K562 (cell line): ENCODE measurements at regions not wholly inside any gene's neighbourhood (a gene's known extent, or its start where the extent isn't known, plus 50 kb on each side); places are given as distances from the start of the nearest gene placed in this dataset.

ENCODE experiments used
- ATAC-seq: fragments of 200-7000 bp; cut with Tn5 transposase; 3 replicates; pipeline ENCODE4 v1.9.1; 2020; ENCODE audit warnings: moderate library complexity
- BruUV-seq: library from RNA; stranded (reverse); fragments of 400-500 nt; replicated peaks from 2 replicates; lab custom pipeline; 2021; lab: Mats Ljungman, UMichigan
- CTCF ChIA-PET: fragments of 300-600 bp; formaldehyde crosslinking; extraction: SDS; loops from one replicate; lab custom pipeline; 2021; ENCODE audit warnings: low intra/inter-chr PET ratio; lab: Yijun Ruan, JAX
- POLR2A ChIA-PET: fragments of 300-600, 350-650 bp; sonication (Branson Sonifier 250); formaldehyde crosslinking; extraction: SDS; loops from one replicate; lab custom pipeline; 2021; ENCODE audit warnings: antibody characterized with exemption, inconsistent platforms; lab: Yijun Ruan, JAX
- DNase-seq, 4 experiments: peaks; one replicate each; pipeline versions ENCODE4 v3.0.0 to v3.0.0-alpha.2; 2011 to 2018; ENCODE audit warnings: low spot score in 3 of 4, mixed read lengths in 3 of 4; ENCODE audit errors: extremely low read depth in 1 of 4
- FAIRE-seq: peaks from 2 replicates; lab custom pipeline; 2011; peaks lifted over from hg19 to GRCh38; lab: Jason Lieb, UNC
- H2AFZ ChIP-seq: 2 replicates; pipeline ENCODE4 v1.6.0; 2011; ENCODE audit warnings: low read depth, low read length, control low read depth, inconsistent platforms
- H3K27ac ChIP-seq: fragments of 200-600 bp; 3 replicates; pipeline ENCODE4 v1.8.0; 2011; ENCODE audit warnings: low read depth, mild to moderate bottlenecking, control low read depth, inconsistent platforms, low read length, moderate library complexity, mixed read lengths; ENCODE audit errors: extremely low read depth
- H3K27me3 ChIP-seq, 2 experiments: fragments of 300-600 bp in 1 of 2; 2 replicates in 1 of 2; 3 replicates in 1 of 2; pipeline versions ENCODE4 v1.6.0 to v1.8.0; 2011; ENCODE audit warnings: inconsistent platforms in 2 of 2, low read length in 2 of 2, mild to moderate bottlenecking in 1 of 2, mixed read lengths in 1 of 2, moderate library complexity in 1 of 2; ENCODE audit not compliant: control insufficient read depth in 2 of 2, insufficient read depth in 2 of 2
- H3K36me3 ChIP-seq: fragments of 300-600 bp; 3 replicates; pipeline ENCODE4 v1.8.0; 2011; ENCODE audit warnings: mild to moderate bottlenecking, low read length, inconsistent platforms; ENCODE audit not compliant: control insufficient read depth, insufficient read depth
- H3K4me1 ChIP-seq, 2 experiments: fragments of 200-600 bp in 1 of 2; replicated peaks in 1 of 2; 2 replicates in 1 of 2; 3 replicates in 1 of 2; pipeline versions ENCODE4 v1.5.1 to v1.8.0; 2011; ENCODE audit warnings: inconsistent platforms in 2 of 2, low read length in 2 of 2, mild to moderate bottlenecking in 1 of 2, mixed read lengths in 1 of 2, moderate library complexity in 1 of 2; ENCODE audit not compliant: control insufficient read depth in 2 of 2, insufficient read depth in 2 of 2
- H3K4me2 ChIP-seq: 2 replicates; pipeline ENCODE4 v1.6.1; 2011; ENCODE audit warnings: low read length, control low read depth, inconsistent platforms, mixed read lengths; ENCODE audit not compliant: insufficient read depth
- H3K4me3 ChIP-seq: fragments of 200-600 bp; sonication (generic), shearing (Covaris generic); 2 replicates; pipeline ENCODE4 v1.5.1; 2016; ENCODE audit warnings: control low read depth, inconsistent platforms
- H3K79me2 ChIP-seq: fragments of 200-600 bp; 3 replicates; pipeline ENCODE4 v1.8.0; 2011; ENCODE audit warnings: low read length, inconsistent platforms; ENCODE audit not compliant: control insufficient read depth, insufficient read depth
- H3K9ac ChIP-seq, 2 experiments: 2 replicates each; pipeline versions ENCODE4 v1.6.0 to v1.6.1; 2011; ENCODE audit warnings: low read depth in 2 of 2, low read length in 2 of 2, control low read depth in 1 of 2, inconsistent platforms in 1 of 2, mild to moderate bottlenecking in 1 of 2, mixed read lengths in 1 of 2; ENCODE audit not compliant: insufficient read depth in 1 of 2
- H3K9me1 ChIP-seq: one replicate; pipeline ENCODE4 v1.6.0; 2011; ENCODE audit warnings: inconsistent platforms, mild to moderate bottlenecking, low read length, moderate library complexity; ENCODE audit not compliant: control insufficient read depth, insufficient read depth
- H3K9me3 ChIP-seq: replicated peaks from 2 replicates; pipeline ENCODE4 v1.5.1; 2011; ENCODE audit warnings: low read depth, low read length, inconsistent platforms; ENCODE audit not compliant: control insufficient read depth, insufficient read depth
- H4K20me1 ChIP-seq: replicated peaks from 2 replicates; pipeline ENCODE4 v1.6.1; 2011; ENCODE audit warnings: low read length, inconsistent platforms, mixed read lengths; ENCODE audit not compliant: control insufficient read depth, insufficient read depth
- CAMTA2 ChIP-seq: fragments of 250-450 bp; sonication (Bioruptor Pico); conservative IDR thresholded peaks from 2 replicates; pipeline ENCODE4 v1.5.1; 2022
- CBFA2T2 ChIP-seq: fragments of 450-650 bp; conservative IDR thresholded peaks from 2 replicates; pipeline ENCODE4 v1.6.1; 2017; ENCODE audit warnings: mild to moderate bottlenecking
- CC2D1A ChIP-seq: fragments of 450-650 bp; IDR thresholded peaks from 2 replicates; pipeline ENCODE4 v1.6.1; 2017; ENCODE audit warnings: mild to moderate bottlenecking
- CHD2 ChIP-seq: IDR thresholded peaks from 2 replicates; pipeline ENCODE4 v1.6.1; 2011; ENCODE audit warnings: low read depth, low read length
- FOXK2 ChIP-seq, 2 experiments: fragments of 450-650 bp; IDR thresholded peaks in 1 of 2; conservative IDR thresholded peaks in 1 of 2; 2 replicates each; pipeline ENCODE4 v1.6.1; 2016; ENCODE audit warnings: low read depth in 2 of 2, mild to moderate bottlenecking in 1 of 2
- GABPA ChIP-seq: fragments of 200-800 bp; sonication (Bioruptor generic); conservative IDR thresholded peaks from 2 replicates; pipeline ENCODE4 v1.6.1; 2016; ENCODE audit warnings: low read depth, missing genetic modification characterization, missing compliant biosample characterization
- ILK ChIP-seq: fragments of 450-650 bp; IDR thresholded peaks from 2 replicates; pipeline ENCODE4 v1.6.1; 2016; ENCODE audit warnings: missing genetic modification characterization, low read depth, mild to moderate bottlenecking, missing compliant biosample characterization, moderate library complexity, borderline replicate concordance
- KDM4B ChIP-seq, 2 experiments: fragments of 450-650 bp in 1 of 2; sonication (generic) in 1 of 2; IDR thresholded peaks; 2 replicates each; pipeline ENCODE4 v1.6.1; 2016 to 2017; ENCODE audit warnings: borderline replicate concordance in 2 of 2, antibody characterized with exemption in 1 of 2, low read depth in 1 of 2, mild to moderate bottlenecking in 1 of 2
- PRPF4 ChIP-seq: fragments of 200-400 bp; formaldehyde crosslinking; IDR thresholded peaks from one replicate; pipeline ENCODE4 v1.6.1; 2017; ENCODE audit warnings: low read length, low read depth, mild to moderate bottlenecking; ENCODE audit not compliant: insufficient read depth, poor library complexity, severe bottlenecking
- RNF2 ChIP-seq: sonication (generic); IDR thresholded peaks from 2 replicates; pipeline ENCODE4 v1.6.1; 2016
- SRSF3 ChIP-seq: fragments of 200-400 bp; formaldehyde crosslinking; IDR thresholded peaks from 2 replicates; pipeline ENCODE4 v1.6.1; 2016; ENCODE audit warnings: mild to moderate bottlenecking, low read length, moderate library complexity; ENCODE audit not compliant: insufficient read depth
- TFAM ChIP-seq: fragments of 250-450 bp; sonication (Bioruptor Pico); conservative IDR thresholded peaks from 2 replicates; pipeline ENCODE4 v1.5.0; 2021; ENCODE audit warnings: mild to moderate bottlenecking, moderate library complexity
- ZNF134 ChIP-seq: fragments of 250-450 bp; sonication (Bioruptor Pico); conservative IDR thresholded peaks from 2 replicates; pipeline ENCODE4 v1.4.0; 2020
- ZNF644 ChIP-seq: fragments of 200-800 bp; sonication (Bioruptor generic); IDR thresholded peaks from 2 replicates; pipeline ENCODE4 v1.6.1; 2016; ENCODE audit warnings: low read depth, missing genetic modification characterization, missing compliant biosample characterization
- WGBS: fragments of 100-300 bp; shearing (Covaris generic); methylation state at CpG from one replicate; pipeline ENCODE4 v1.1.6; 2016; ENCODE audit warnings: low coverage, mixed read lengths; ENCODE audit not compliant: insufficient coverage; ENCODE audit errors: missing lambda C conversion rate; 5-methylcytosine and 5-hydroxymethylcytosine counted together
- in situ Hi-C: fragments of 300-500 bp; cut with MboI; formaldehyde crosslinking; loops from 4 replicates; pipeline ENCODE4 v1.15.0; 2018; ENCODE audit warnings: inconsistent platforms, mixed read lengths
- intact Hi-C: fragments of 100-400 bp; cut with micrococcal nuclease; formaldehyde crosslinking; loops from 2 replicates; pipeline ENCODE4 v1.14.2; 2022
- TF ChIP-seq, protein P1 (sequence below), 2 experiments: IDR thresholded peaks; 2 replicates each; pipeline ENCODE4 v1.6.1; 2011; ENCODE audit warnings: borderline replicate concordance in 1 of 2, control low read depth in 1 of 2, low read depth in 1 of 2, low read length in 1 of 2, mild to moderate bottlenecking in 1 of 2, mixed read lengths in 1 of 2, moderate library complexity in 1 of 2; ENCODE audit not compliant: insufficient read depth in 1 of 2, insufficient read length in 1 of 2, poor library complexity in 1 of 2, severe bottlenecking in 1 of 2; ENCODE audit errors: extremely low read depth in 1 of 2
- TF ChIP-seq, protein P2 (sequence below): fragments of 250-450 bp; sonication (Bioruptor Pico); IDR thresholded peaks from 2 replicates; pipeline ENCODE4 v1.4.0; 2020; ENCODE audit warnings: mild to moderate bottlenecking, moderate library complexity
- TF ChIP-seq, protein P3 (sequence below): IDR thresholded peaks from 2 replicates; pipeline ENCODE4 v1.6.1; 2011; ENCODE audit not compliant: insufficient read length; ENCODE audit errors: extremely low read depth
- TF ChIP-seq, protein P4 (sequence below), 3 experiments: IDR thresholded peaks in 2 of 3; conservative IDR thresholded peaks in 1 of 3; 2 replicates each; pipeline ENCODE4 v1.5.1; 2011 to 2012; ENCODE audit warnings: low read length in 3 of 3, mild to moderate bottlenecking in 3 of 3, control low read depth in 2 of 3, improper control_type of control experiment in 1 of 3, inconsistent platforms in 1 of 3, low read depth in 1 of 3, mixed read lengths in 1 of 3, moderate library complexity in 1 of 3; ENCODE audit not compliant: insufficient read depth in 2 of 3

DNA sequence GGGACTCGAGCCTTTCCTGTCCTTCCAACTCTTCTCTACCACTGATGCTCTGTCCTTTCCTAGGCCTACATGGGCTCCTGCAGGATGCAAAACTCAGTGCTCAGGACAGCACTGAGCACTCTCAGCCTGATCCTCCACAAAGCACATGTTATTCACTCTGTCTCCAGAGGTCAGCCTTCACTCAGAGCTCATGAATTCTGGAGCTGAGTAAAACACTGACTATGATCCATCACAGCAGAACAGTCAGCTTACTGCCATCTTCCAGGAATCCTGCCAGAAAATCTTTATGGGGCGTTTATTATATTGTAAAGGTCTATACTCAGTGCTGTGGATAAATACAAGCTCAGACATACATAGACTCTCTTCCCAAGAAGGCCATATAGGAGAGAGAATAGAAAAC, 121.5 kb upstream of the CPEB2 start:
- no TSS peak for BruUV-seq
- in situ Hi-C loops = no loop called here
- no peak overlapping the region for H2AFZ ChIP-seq
- ChIA-PET POLR2A (no interaction called here), CTCF (no interaction called here)
- WGBS = 0% methylated on average over 2 of the region's 2 CpGs
- no peak for ATAC-seq
- no peaks in the 10 kb centered on the region for H3K4me1 ChIP-seq
- H3K9me1 ChIP-seq = no peaks in the 10 kb centered on the region
- H4K20me1 ChIP-seq = no peaks in the 10 kb centered on the region; the same call in 1 of the 2 replicates
- intact Hi-C loops = no loop called here
- no peaks in the 10 kb centered on the region for H3K9me3 ChIP-seq
- H3K4me2 ChIP-seq = no peak overlapping the region
- no peak overlapping the region for H3K27ac ChIP-seq
- no peaks in the 10 kb centered on the region for H3K79me2 ChIP-seq
- peaks cover 0 to 6% of the 10 kb centered on the region in 2 experiments; a peak in 1 of 5 replicates for H3K27me3 ChIP-seq
- TF ChIP-seq ILK (no peak), CHD2 (no peak), RNF2 (no peak), CBFA2T2 (no peak), FOXK2 (conservative IDR thresholded peaks at IDR 0.05 in 1 of 2, IDR thresholded peaks at IDR 0.05 in 1 of 2; ENCODE audit: low read depth in 2 of 2) (no peak), CC2D1A (no peak), ZNF644 (no peak), SRSF3 (no peak), PRPF4 (no peak), ZNF134 (no peak), TFAM (no peak), CAMTA2 (CRISPR knock-in tag) (no peak), KDM4B (IDR thresholded peaks at IDR 0.05; ENCODE audit: borderline replicate concordance in 2 of 2, low read depth in 1 of 2) (no peak), GABPA (no peak)
- TF ChIP-seq, protein P1, sequence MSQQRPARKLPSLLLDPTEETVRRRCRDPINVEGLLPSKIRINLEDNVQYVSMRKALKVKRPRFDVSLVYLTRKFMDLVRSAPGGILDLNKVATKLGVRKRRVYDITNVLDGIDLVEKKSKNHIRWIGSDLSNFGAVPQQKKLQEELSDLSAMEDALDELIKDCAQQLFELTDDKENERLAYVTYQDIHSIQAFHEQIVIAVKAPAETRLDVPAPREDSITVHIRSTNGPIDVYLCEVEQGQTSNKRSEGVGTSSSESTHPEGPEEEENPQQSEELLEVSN (IDR thresholded peaks at IDR 0.05; ENCODE audit: borderline replicate concordance in 1 of 2, extremely low read depth in 1 of 2, insufficient read depth in 1 of 2, insufficient read length in 1 of 2, low read depth in 1 of 2, low read length in 1 of 2, poor library complexity in 1 of 2, severe bottlenecking in 1 of 2) = no peak
- TF ChIP-seq, protein P2, sequence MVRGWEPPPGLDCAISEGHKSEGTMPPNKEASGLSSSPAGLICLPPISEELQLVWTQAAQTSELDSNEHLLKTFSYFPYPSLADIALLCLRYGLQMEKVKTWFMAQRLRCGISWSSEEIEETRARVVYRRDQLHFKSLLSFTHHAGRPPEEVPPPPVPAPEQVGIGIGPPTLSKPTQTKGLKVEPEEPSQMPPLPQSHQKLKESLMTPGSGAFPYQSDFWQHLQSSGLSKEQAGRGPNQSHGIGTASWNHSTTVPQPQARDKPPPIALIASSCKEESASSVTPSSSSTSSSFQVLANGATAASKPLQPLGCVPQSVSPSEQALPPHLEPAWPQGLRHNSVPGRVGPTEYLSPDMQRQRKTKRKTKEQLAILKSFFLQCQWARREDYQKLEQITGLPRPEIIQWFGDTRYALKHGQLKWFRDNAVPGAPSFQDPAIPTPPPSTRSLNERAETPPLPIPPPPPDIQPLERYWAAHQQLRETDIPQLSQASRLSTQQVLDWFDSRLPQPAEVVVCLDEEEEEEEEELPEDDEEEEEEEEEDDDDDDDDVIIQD (CRISPR knock-in tag) = no peak
- TF ChIP-seq, protein P3, sequence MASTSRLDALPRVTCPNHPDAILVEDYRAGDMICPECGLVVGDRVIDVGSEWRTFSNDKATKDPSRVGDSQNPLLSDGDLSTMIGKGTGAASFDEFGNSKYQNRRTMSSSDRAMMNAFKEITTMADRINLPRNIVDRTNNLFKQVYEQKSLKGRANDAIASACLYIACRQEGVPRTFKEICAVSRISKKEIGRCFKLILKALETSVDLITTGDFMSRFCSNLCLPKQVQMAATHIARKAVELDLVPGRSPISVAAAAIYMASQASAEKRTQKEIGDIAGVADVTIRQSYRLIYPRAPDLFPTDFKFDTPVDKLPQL = no peak
- TF ChIP-seq, protein P4, sequence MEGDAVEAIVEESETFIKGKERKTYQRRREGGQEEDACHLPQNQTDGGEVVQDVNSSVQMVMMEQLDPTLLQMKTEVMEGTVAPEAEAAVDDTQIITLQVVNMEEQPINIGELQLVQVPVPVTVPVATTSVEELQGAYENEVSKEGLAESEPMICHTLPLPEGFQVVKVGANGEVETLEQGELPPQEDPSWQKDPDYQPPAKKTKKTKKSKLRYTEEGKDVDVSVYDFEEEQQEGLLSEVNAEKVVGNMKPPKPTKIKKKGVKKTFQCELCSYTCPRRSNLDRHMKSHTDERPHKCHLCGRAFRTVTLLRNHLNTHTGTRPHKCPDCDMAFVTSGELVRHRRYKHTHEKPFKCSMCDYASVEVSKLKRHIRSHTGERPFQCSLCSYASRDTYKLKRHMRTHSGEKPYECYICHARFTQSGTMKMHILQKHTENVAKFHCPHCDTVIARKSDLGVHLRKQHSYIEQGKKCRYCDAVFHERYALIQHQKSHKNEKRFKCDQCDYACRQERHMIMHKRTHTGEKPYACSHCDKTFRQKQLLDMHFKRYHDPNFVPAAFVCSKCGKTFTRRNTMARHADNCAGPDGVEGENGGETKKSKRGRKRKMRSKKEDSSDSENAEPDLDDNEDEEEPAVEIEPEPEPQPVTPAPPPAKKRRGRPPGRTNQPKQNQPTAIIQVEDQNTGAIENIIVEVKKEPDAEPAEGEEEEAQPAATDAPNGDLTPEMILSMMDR (IDR thresholded peaks at IDR 0.05 in 2 of 3, conservative IDR thresholded peaks at IDR 0.05 in 1 of 3; ENCODE audit: insufficient read depth in 2 of 3, low read depth in 1 of 3, low read length in 3 of 3) = no peak
- no peak for FAIRE-seq
- H3K36me3 ChIP-seq = no peaks in the 10 kb centered on the region
- DNase-seq = no peak
- no peak overlapping the region for H3K4me3 ChIP-seq
- H3K9ac ChIP-seq = no peak overlapping the region
